H1 (cell line): ENCODE measurements at regions not wholly inside any gene's neighbourhood (a gene's known extent, or its start where the extent isn't known, plus 50 kb on each side); places are given as distances from the start of the nearest gene placed in this dataset.
"Not testable (repeated sequence)": the region's sequence is repeated elsewhere in the genome, so short reads cannot be mapped to it uniquely, and the experiment has no call there.

Experiments
- CTCF ChIA-PET: fragments of 300-600 bp; sonication (Branson Sonifier 250); formaldehyde crosslinking; loops from one replicate; lab custom pipeline; 2021; ENCODE audit not compliant: partially characterized antibody; lab: Charles Lee
- POLR2A ChIA-PET: fragments of 300-600 bp; sonication (Branson Sonifier 250); formaldehyde crosslinking; loops from one replicate; lab custom pipeline; 2021; ENCODE audit warnings: inconsistent platforms; ENCODE audit not compliant: partially characterized antibody; lab: Charles Lee
- DNase-seq, 2 experiments: peaks; one replicate each; pipeline versions ENCODE4 v3.0.0 to v3.0.0-alpha.2; 2010 to 2022; ENCODE audit warnings: low spot score in 2 of 2, low read depth in 1 of 2, mixed read lengths in 1 of 2
- FAIRE-seq: peaks from 2 replicates; lab custom pipeline; 2011; peaks lifted over from hg19 to GRCh38; lab: Jason Lieb, UNC
- H2AFZ ChIP-seq: 2 replicates; pipeline ENCODE4 v1.8.1; 2012; ENCODE audit warnings: low read length, inconsistent platforms
- H2AK5ac ChIP-seq: 2 replicates; pipeline ENCODE4 v1.6.1; 2013; ENCODE audit warnings: low read depth, low read length
- H2BK120ac ChIP-seq: replicated peaks from 2 replicates; pipeline ENCODE3; 2013; ENCODE audit warnings: low read depth, low read length, inconsistent platforms
- H2BK12ac ChIP-seq: 2 replicates; pipeline ENCODE4 v1.6.1; 2013; ENCODE audit warnings: low read depth, low read length
- H2BK15ac ChIP-seq: 2 replicates; pipeline ENCODE4 v1.6.1; 2013; ENCODE audit warnings: low read length
- H2BK20ac ChIP-seq: 2 replicates; pipeline ENCODE4 v1.6.1; 2013; ENCODE audit warnings: low read length
- H2BK5ac ChIP-seq: 2 replicates; pipeline ENCODE4 v1.6.1; 2013; ENCODE audit warnings: low read depth, low read length
- H3K14ac ChIP-seq: 2 replicates; pipeline ENCODE4 v1.6.1; 2013; ENCODE audit warnings: inconsistent platforms; ENCODE audit not compliant: insufficient read length
- H3K18ac ChIP-seq: 2 replicates; pipeline ENCODE4 v1.6.1; 2013; ENCODE audit warnings: low read length; ENCODE audit errors: extremely low read depth
- H3K23ac ChIP-seq: 2 replicates; pipeline ENCODE4 v1.6.1; 2013; ENCODE audit warnings: inconsistent platforms; ENCODE audit not compliant: insufficient read length
- H3K23me2 ChIP-seq: 2 replicates; pipeline ENCODE4 v1.6.1; 2013; ENCODE audit warnings: low read depth, low read length
- H3K27ac ChIP-seq: 2 replicates; pipeline ENCODE4 v1.6.1; 2011; ENCODE audit warnings: low read depth, low read length, inconsistent platforms
- H3K27me3 ChIP-seq, 4 experiments: replicated peaks in 1 of 4; 1 replicate in 1 of 4; 2 replicates in 3 of 4; pipeline versions ENCODE4 v1.6.1 to v1.8.1; 2011 to 2013; ENCODE audit warnings: low read length in 3 of 4, mild to moderate bottlenecking in 3 of 4, inconsistent platforms in 2 of 4, mixed read lengths in 2 of 4, moderate library complexity in 1 of 4; ENCODE audit not compliant: control insufficient read depth in 3 of 4, insufficient read depth in 3 of 4; ENCODE audit errors: extremely low read depth in 1 of 4
- H3K36me3 ChIP-seq, 4 experiments: 2 replicates each; pipeline versions ENCODE4 v1.6.1 to v1.8.1; 2011 to 2013; ENCODE audit warnings: mild to moderate bottlenecking in 4 of 4, low read length in 3 of 4, moderate library complexity in 2 of 4, control low read depth in 1 of 4, inconsistent platforms in 1 of 4; ENCODE audit not compliant: insufficient read depth in 4 of 4, control insufficient read depth in 2 of 4
- H3K4ac ChIP-seq: replicated peaks from 2 replicates; pipeline ENCODE3; 2013; ENCODE audit warnings: low read length, low read depth, mixed read lengths, inconsistent platforms; ENCODE audit not compliant: insufficient read length
- H3K4me1 ChIP-seq, 4 experiments: replicated peaks in 1 of 4; 1 replicate in 1 of 4; 2 replicates in 3 of 4; pipeline versions ENCODE4 v1.6.1 to v1.8.1; 2011 to 2013; ENCODE audit warnings: low read length in 3 of 4, inconsistent platforms in 2 of 4, mixed read lengths in 1 of 4; ENCODE audit not compliant: insufficient read depth in 4 of 4, control insufficient read depth in 3 of 4
- H3K4me2 ChIP-seq, 2 experiments: 2 replicates each; pipeline versions ENCODE4 v1.6.1 to v1.8.1; 2011 to 2013; ENCODE audit warnings: low read depth in 2 of 2, low read length in 2 of 2, control low read depth in 1 of 2, inconsistent platforms in 1 of 2, mild to moderate bottlenecking in 1 of 2; ENCODE audit not compliant: insufficient read depth in 1 of 2
- H3K4me3 ChIP-seq, 4 experiments: fragments of 200-600, 300-600 bp in 1 of 4; sonication (generic), shearing (Covaris generic), sonication (Bioruptor Twin) in 1 of 4; 2 replicates each; pipeline versions ENCODE4 v1.5.1 to v1.8.1; 2011 to 2016; ENCODE audit warnings: low read length in 4 of 4, low read depth in 3 of 4, control low read depth in 2 of 4, inconsistent platforms in 2 of 4, mild to moderate bottlenecking in 2 of 4, mixed read lengths in 1 of 4, moderate library complexity in 1 of 4; ENCODE audit not compliant: insufficient read depth in 2 of 4; ENCODE audit errors: extremely low read depth in 1 of 4
- H3K56ac ChIP-seq: replicated peaks from 2 replicates; pipeline ENCODE3; 2013; ENCODE audit warnings: low read depth, mild to moderate bottlenecking, mixed read lengths, low read length, inconsistent platforms; ENCODE audit not compliant: insufficient read length
- H3K79me1 ChIP-seq: 2 replicates; pipeline ENCODE4 v1.6.1; 2013; ENCODE audit warnings: low read depth, low read length, control low read depth
- H3K79me2 ChIP-seq, 2 experiments: 2 replicates each; pipeline versions ENCODE4 v1.6.1 to v1.8.1; 2012 to 2013; ENCODE audit warnings: low read length in 2 of 2, mild to moderate bottlenecking in 2 of 2, inconsistent platforms in 1 of 2; ENCODE audit not compliant: insufficient read depth in 2 of 2, control insufficient read depth in 1 of 2
- H3K9ac ChIP-seq, 4 experiments: replicated peaks in 1 of 4; 1 replicate in 1 of 4; 2 replicates in 3 of 4; pipeline versions ENCODE4 v1.6.1 to v1.8.1; 2011 to 2013; ENCODE audit warnings: low read depth in 3 of 4, low read length in 3 of 4, control low read depth in 2 of 4, mild to moderate bottlenecking in 2 of 4, moderate library complexity in 2 of 4, inconsistent platforms in 1 of 4; ENCODE audit errors: extremely low read depth in 1 of 4
- H3K9me3 ChIP-seq, 2 experiments: 2 replicates each; pipeline versions ENCODE4 v1.6.1 to v1.8.1; 2012 to 2013; ENCODE audit warnings: mild to moderate bottlenecking in 2 of 2, moderate library complexity in 2 of 2, control low read depth in 1 of 2, inconsistent platforms in 1 of 2, low read depth in 1 of 2, low read length in 1 of 2, mixed read lengths in 1 of 2; ENCODE audit not compliant: insufficient read depth in 2 of 2
- H4K20me1 ChIP-seq, 2 experiments: replicated peaks in 1 of 2; 2 replicates each; pipeline versions ENCODE3 to v1.8.1; 2011 to 2013; ENCODE audit warnings: inconsistent platforms in 2 of 2, low read length in 2 of 2, mild to moderate bottlenecking in 1 of 2; ENCODE audit not compliant: insufficient read depth in 2 of 2, control insufficient read depth in 1 of 2
- H4K5ac ChIP-seq: 2 replicates; pipeline ENCODE4 v1.6.1; 2013; ENCODE audit warnings: low read length, low read depth, mixed read lengths, inconsistent platforms; ENCODE audit not compliant: insufficient read length
- H4K8ac ChIP-seq: 2 replicates; pipeline ENCODE4 v1.8.0; 2013; ENCODE audit warnings: mild to moderate bottlenecking, moderate library complexity, low read length, inconsistent platforms; ENCODE audit not compliant: insufficient read depth; ENCODE audit errors: extremely low read depth
- H4K91ac ChIP-seq: replicated peaks from 2 replicates; pipeline ENCODE3; 2013; ENCODE audit warnings: low read length, mixed read lengths, inconsistent platforms; ENCODE audit not compliant: insufficient read length
- WGBS, 2 experiments: shearing (Covaris generic) in 1 of 2; methylation state at CpG; one replicate each; pipeline versions ENCODE4 v1.1.6 to v1.1.7; 2013 to 2015; ENCODE audit warnings: low lambda C conversion rate in 2 of 2, mixed read lengths in 2 of 2, inconsistent platforms in 1 of 2, low coverage in 1 of 2, missing lambda C conversion rate in 1 of 2; ENCODE audit not compliant: insufficient replicate concordance in 2 of 2, insufficient coverage in 1 of 2, insufficient read length in 1 of 2; ENCODE audit errors: extremely low coverage in 1 of 2, missing lambda C conversion rate in 1 of 2; 5-methylcytosine and 5-hydroxymethylcytosine counted together

DNA sequence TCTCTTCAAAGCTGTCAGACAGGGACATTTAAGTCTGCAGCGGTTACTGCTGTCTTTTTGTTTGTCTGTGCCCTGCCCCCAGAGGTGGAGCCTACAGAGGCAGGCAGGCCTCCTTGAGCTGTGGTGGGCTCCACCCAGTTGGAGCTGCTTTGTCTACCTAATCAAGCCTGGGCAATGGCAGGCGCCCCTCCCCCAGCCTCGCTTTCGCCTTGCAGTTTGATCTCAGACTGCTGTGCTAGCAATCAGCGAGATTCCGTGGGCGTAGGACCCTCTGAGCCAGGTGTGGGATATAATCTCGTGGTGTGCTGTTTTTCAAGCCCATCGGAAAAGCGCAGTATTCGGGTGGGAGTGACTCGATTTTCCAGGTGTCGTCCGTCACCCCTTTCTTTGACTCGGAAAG, 648.1 kb upstream of the RAG2 start:
- H2BK20ac ChIP-seq, H2BK15ac ChIP-seq, H3K18ac ChIP-seq, H4K5ac ChIP-seq, POLR2A ChIA-PET, H3K79me1 ChIP-seq, H3K4ac ChIP-seq, H3K4me3 ChIP-seq, H3K9me3 ChIP-seq, H2BK12ac ChIP-seq, H3K27ac ChIP-seq, H3K23me2 ChIP-seq, H3K36me3 ChIP-seq, H2BK120ac ChIP-seq, H3K4me1 ChIP-seq, H3K9ac ChIP-seq, H3K4me2 ChIP-seq, CTCF ChIA-PET, H3K79me2 ChIP-seq, H4K20me1 ChIP-seq, FAIRE-seq, H2AK5ac ChIP-seq, H3K27me3 ChIP-seq, H4K91ac ChIP-seq, H4K8ac ChIP-seq, H2AFZ ChIP-seq, H3K14ac ChIP-seq, H3K56ac ChIP-seq, H2BK5ac ChIP-seq, H3K23ac ChIP-seq: not testable (repeated sequence)
- 91% methylated on average over 14 of the region's 15 CpGs; no CpG with 5 or more reads in 1 of the 2 experiments for WGBS, 2 experiments
- peak in 1 of 2 experiments; percentile 47 for DNase-seq
